SH-SY5Y (cell line): ENCODE measurements at regions not wholly inside any gene's neighbourhood (a gene's known extent, or its start where the extent isn't known, plus 50 kb on each side); places are given as distances from the start of the nearest gene placed in this dataset.

Experiments used
- GATA2 ChIP-seq: IDR thresholded peaks from 2 replicates; pipeline ENCODE4 v1.6.1; 2011; ENCODE audit warnings: mild to moderate bottlenecking, low read depth, low read length
- GATA3 ChIP-seq: IDR thresholded peaks from 2 replicates; pipeline ENCODE4 v1.6.1; 2011; ENCODE audit warnings: low read depth, mild to moderate bottlenecking, low read length, moderate library complexity

DNA sequence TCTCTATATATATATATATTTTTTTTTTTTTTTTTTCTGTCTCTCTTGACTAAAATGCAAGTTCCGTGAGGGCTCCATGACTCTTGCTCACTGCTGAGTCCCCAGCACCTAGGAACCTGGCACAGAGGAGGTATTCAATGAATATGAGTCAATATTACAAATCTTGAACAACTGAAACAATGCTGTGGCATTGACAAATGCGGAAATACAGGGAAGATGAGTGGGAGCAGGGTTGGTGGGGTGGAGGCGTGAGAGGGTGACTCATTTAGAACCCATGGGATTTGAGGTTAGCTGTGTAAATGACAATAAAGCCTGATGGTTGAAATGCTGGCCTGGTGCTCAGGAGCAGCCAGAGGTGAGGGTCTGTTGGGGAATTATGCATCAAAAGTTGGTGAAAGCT lies 121.7 kb upstream of the FUT8 start:
- TF ChIP-seq GATA2 = no peak
- no peak for TF ChIP-seq GATA3
